Brain microvascular endothelial cell (primary cell): ENCODE measurements at regions not wholly inside any gene's neighbourhood (a gene's known extent, or its start where the extent isn't known, plus 50 kb on each side); places are given as distances from the start of the nearest gene placed in this dataset.

Source experiments
- DNase-seq: peaks from one replicate; pipeline ENCODE4 v3.0.0-alpha.2; 2020
- H3K27ac ChIP-seq: fragments of 250-450 bp; sonication (Bioruptor Pico); 2 replicates; pipeline ENCODE4 v1.5.1; 2020; ENCODE audit warnings: mild to moderate bottlenecking, moderate library complexity
- H3K27me3 ChIP-seq: fragments of 250-450 bp; sonication (Bioruptor Pico); replicated peaks from 2 replicates; pipeline ENCODE4 v1.5.1; 2020; ENCODE audit warnings: mild to moderate bottlenecking
- H3K36me3 ChIP-seq: fragments of 250-450 bp; sonication (Bioruptor Pico); replicated peaks from 2 replicates; pipeline ENCODE4 v1.5.1; 2020; ENCODE audit warnings: mild to moderate bottlenecking
- H3K4me3 ChIP-seq: 2 replicates; pipeline ENCODE4 v1.5.1; 2011; ENCODE audit warnings: low read depth, mild to moderate bottlenecking, control low read depth, low read length, moderate library complexity
- CTCF ChIP-seq: IDR thresholded peaks from 2 replicates; pipeline ENCODE4 v1.5.1; 2011; ENCODE audit warnings: low read depth, mild to moderate bottlenecking, moderate library complexity, low read length, control low read depth, inconsistent platforms; ENCODE audit errors: missing control alignments
- in situ Hi-C: cut with HindIII; loops from 2 replicates; pipeline ENCODE4 v1.10.0; 2017; ENCODE audit warnings: low sequenced_read_pairs, low pct_ligation_motif_present

GRCh38 chr1:208896768-208897167 lies 652.6 kb upstream of the PLXNA2 start:
- no peak for DNase-seq
- H3K27me3 ChIP-seq = no peaks in the 10 kb centered on the region
- no peak overlapping the region for H3K27ac ChIP-seq
- no peaks in the 10 kb centered on the region for H3K36me3 ChIP-seq
- in situ Hi-C loops = no loop called here
- no peak overlapping the region for H3K4me3 ChIP-seq
- no peak for TF ChIP-seq CTCF

- H3K27ac ChIP-seq = no peak overlapping the region
- no peaks in the 10 kb centered on the region for H3K36me3 ChIP-seq
- no peak for DNase-seq
- no peak for TF ChIP-seq CTCF
- in situ Hi-C loops = no loop called here
- no peak overlapping the region for H3K4me3 ChIP-seq
- no peaks in the 10 kb centered on the region for H3K27me3 ChIP-seq
These were observed 655.3 kb upstream of the PLXNA2 start for GRCh38 chr1:208899438-208899837.

- H3K27me3 ChIP-seq = no peaks in the 10 kb centered on the region
- no peaks in the 10 kb centered on the region for H3K36me3 ChIP-seq
- no peak for TF ChIP-seq CTCF
- in situ Hi-C loops = no loop called here
- DNase-seq = no peak
- no peak overlapping the region for H3K27ac ChIP-seq
- no peak overlapping the region for H3K4me3 ChIP-seq
These were observed 659.2 kb upstream of the PLXNA2 start for GRCh38 chr1:208903251-208903905.

GRCh38 chr1:208907790-208908189 lies 663.6 kb upstream of the PLXNA2 start:
- no peak for DNase-seq
- TF ChIP-seq CTCF = no peak
- Histone ChIP-seq H3K27me3 (no peaks in the 10 kb centered on the region), H3K4me3 (no peak overlapping the region), H3K36me3 (no peaks in the 10 kb centered on the region), H3K27ac (no peak overlapping the region)
- in situ Hi-C loops = no loop called here

GRCh38 chr1:208909011-208909984 lies 665.1 kb upstream of the PLXNA2 start:
- H3K27me3 ChIP-seq = no peaks in the 10 kb centered on the region
- TF ChIP-seq CTCF = no peak
- H3K4me3 ChIP-seq = no peak overlapping the region
- no peak for DNase-seq
- H3K36me3 ChIP-seq = no peaks in the 10 kb centered on the region
- no peak overlapping the region for H3K27ac ChIP-seq
- in situ Hi-C loops = no loop called here
